HG02884 (cell line): ENCODE measurements at regions not wholly inside any gene's neighbourhood (a gene's known extent, or its start where the extent isn't known, plus 50 kb on each side); places are given as distances from the start of the nearest gene placed in this dataset.
"Not testable (repeated sequence)": the region's sequence is repeated elsewhere in the genome, so short reads cannot be mapped to it uniquely, and the experiment has no call there.

ENCODE experiments used
- ATAC-seq: cut with Tn5 transposase; IDR thresholded peaks from one replicate; pipeline ENCODE4 v1.9.1; 2021; ENCODE audit warnings: mild to moderate bottlenecking, moderate library complexity; ENCODE audit not compliant: unreplicated experiment

GRCh38 chr2:17460371-17461086, 57.7 kb downstream of the RAD51AP2 start:
- no peak for ATAC-seq

DNA sequence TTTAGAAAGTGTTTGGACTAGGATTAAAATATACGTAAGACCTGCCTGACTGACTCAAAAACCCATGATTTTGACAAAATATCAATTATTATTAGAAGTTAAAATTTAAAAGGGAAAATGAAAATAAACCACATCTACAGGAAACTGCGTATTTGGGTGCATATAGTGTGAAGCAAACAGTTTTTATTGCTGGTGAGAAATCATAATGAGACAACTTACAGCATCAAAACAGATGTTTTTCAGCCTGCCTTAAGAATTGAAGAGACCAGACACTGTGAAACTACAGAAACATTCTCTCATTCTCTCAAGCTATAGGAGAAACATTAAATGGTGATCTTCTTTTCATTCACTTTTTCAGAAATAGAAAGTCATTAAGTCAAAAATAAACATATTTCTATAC, 62.9 kb downstream of the RAD51AP2 start:
- no peak for ATAC-seq

- ATAC-seq = not testable (repeated sequence)
These were observed 72.0 kb downstream of the RAD51AP2 start for GRCh38 chr2:17446191-17446590.

- no peak for ATAC-seq
These were observed 72.5 kb downstream of the RAD51AP2 start for GRCh38 chr2:17445744-17446143.

GRCh38 chr2:17442334-17442733, 75.9 kb downstream of the RAD51AP2 start:
- ATAC-seq = no peak

- ATAC-seq = no peak
These were observed 76.5 kb downstream of the RAD51AP2 start for GRCh38 chr2:17441790-17442189.

DNA sequence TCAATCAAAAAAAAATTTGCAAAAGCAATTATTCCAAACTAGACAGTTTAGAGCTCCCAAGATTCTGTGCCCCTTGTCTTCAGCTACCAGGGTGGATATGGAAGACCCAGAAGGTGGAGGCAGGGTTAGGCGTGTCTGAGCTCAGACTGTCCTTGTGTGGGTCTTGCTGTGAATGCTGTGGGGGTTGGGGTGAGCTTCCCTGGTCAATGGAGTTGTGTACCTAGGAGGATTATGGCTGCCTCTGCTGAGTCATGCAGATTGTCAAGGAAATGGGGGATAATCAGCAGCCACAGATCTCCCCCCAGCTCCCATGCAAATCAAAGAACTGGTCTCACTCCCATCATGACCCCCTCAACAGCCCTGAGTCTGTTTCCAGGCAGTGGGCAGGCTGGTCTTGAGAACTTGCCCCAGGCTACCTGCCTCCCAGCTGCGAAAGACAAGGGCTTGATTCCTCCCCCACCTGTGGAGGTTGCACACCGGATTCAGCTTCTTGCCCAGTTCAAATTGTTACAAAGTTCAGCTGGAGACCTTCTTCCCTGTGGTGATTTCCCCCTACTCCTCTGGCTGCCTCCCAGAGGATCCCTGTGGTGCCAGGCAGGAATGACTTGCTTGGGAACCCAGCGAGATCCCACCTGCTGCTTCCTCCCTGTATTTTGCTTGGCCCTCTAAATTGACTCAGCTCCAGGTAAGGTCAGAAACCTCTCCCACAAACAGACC, 77.0 kb downstream of the RAD51AP2 start:
- ATAC-seq = no peak

- ATAC-seq = no peak
These were observed 87.9 kb downstream of the RAD51AP2 start for GRCh38 chr2:17430326-17430725.

DNA sequence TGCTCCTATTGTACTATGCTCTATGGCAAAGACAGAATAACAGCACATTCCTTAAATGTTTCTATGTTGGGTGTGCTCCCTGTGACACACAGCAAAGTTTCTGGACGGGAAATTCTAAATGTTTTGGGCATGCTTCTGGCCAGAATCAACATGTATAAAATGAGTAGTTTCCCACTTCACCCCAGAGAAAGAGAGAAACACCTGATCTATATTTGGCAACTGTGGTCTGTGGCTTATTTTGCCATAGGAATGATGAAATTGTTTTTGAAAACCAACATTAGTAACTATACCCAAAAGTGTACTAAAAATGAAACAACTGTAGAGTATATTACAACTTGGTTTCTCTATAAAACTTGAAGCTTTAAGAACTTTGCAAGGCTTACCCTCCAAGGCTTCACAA, 89.1 kb downstream of the RAD51AP2 start:
- ATAC-seq = no peak

DNA sequence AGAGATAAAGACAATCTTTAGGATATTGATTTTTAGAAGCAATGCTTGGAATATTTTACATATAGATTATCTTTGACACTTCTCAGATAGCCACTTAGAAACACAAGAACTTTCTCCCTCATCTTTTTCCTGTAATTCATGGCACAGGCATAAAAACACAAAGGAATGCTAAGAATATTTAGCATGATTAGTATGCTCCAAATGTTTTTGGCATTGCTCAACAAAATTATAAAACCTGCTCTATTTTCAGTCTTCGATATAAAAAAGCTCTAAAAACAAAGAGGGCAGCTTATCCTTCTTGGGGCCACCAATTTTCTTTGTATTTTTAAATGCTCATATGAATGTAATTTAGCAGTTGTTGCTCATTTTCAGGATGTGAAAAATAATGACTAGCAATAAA, 90.8 kb downstream of the RAD51AP2 start:
- ATAC-seq = no peak

GRCh38 chr2:17426743-17427142, 91.5 kb downstream of the RAD51AP2 start:
- no peak for ATAC-seq

DNA sequence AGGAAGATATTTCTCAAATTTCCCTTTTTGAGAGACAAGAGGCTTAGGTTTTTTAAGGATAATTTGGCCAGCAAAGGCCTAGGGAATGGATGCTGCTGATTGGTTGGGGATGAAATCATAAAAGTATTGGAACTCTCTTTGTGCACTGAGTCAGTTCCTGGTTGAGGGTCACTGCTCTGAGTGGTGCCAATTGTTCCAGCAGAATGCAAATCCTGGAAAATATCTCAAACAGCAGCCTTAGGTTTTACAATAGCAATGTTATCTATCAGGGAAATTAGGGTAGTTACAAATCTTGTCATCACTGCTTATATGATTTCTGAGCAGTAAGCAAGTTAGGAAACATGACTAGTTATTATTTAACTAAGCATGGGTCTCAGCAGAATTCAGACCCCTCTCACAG, 96.2 kb downstream of the RAD51AP2 start:
- no peak for ATAC-seq

GRCh38 chr2:17416884-17417391, 101.3 kb downstream of the RAD51AP2 start:
- ATAC-seq = no peak

GRCh38 chr2:17413036-17413435, 105.2 kb downstream of the RAD51AP2 start:
- ATAC-seq = no peak

GRCh38 chr2:17401096-17401495, 117.1 kb downstream of the RAD51AP2 start:
- ATAC-seq = no peak

GRCh38 chr2:17398770-17399169, 119.5 kb downstream of the RAD51AP2 start:
- no peak for ATAC-seq

DNA sequence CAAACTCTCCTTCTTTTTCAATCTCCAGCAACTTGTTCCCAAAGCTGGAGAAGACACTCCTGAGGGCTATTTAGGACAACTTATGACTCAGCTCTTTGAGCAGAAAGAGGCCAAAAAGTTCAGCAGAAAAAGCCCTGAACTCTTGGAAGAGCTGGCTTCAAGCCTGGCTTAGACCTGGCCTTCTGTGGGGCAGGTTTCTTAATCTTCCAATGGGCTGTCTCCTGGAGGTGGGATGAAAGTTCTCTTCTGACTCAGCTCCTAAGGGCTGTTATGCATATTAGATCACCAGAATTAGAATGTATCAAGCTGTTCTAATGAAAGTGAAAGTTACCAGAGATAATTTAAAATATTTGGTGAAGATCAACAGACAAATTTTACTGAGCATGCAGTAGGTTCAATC, 129.4 kb downstream of the RAD51AP2 start:
- ATAC-seq = no peak

DNA sequence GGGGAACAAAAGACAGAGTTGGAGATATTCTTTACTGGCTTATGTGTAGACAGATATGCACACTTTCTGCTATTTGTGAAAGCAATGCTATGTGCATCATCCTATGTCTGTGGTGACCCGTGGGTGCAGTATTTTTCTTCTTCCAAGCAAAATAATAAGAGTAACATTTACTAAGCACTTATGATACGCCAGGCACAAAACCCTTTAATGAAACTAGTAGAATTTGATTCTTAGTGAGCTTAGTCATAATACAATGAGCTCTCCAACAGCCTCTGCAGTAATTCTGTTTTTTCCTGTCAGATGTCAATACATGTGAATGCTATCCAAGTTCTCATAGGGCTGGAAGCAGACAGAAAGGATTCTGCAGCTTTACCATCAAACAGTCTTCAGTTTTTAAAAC, 130.6 kb downstream of the RAD51AP2 start:
- no peak for ATAC-seq

DNA sequence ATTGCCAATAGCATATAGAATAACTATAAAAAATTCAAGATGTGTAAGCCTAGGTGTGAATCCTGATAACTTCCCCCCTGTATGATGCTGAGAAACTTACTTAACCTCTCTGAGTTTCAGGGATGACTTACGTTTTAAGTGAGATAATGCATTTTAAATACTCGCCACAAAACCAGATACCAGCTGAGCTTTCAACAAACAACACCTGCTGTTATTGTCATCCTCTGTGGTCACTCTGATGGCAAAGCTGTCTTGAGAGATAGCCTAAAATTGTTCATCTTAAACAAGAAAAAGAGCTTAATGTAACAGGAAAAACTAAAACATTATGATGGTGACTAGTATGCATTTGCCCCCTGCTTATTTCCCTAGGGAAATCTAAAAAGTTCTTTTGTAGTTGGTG, 131.5 kb downstream of the RAD51AP2 start:
- ATAC-seq = no peak

DNA sequence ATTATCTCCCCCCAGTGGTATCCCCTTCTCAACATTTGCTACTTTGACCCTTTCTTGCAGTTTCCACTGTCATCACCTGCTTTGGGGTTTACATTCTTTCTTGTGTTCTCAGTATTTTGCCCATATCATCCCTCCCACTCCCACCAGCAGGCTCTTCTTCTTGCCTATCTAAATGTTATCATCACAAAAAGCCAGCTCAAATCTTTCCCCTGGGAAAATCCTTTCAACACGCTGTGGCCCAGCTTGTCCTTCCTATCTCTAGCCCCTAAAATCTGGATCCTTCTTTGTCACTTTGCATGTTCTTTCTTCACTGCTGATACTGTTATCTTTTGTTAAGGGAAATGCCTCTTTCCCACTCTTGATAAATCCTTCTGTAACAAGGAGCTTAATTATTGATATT, 138.2 kb downstream of the RAD51AP2 start:
- no peak for ATAC-seq

GRCh38 chr2:17375262-17375661, 143.0 kb downstream of the RAD51AP2 start:
- no peak for ATAC-seq

DNA sequence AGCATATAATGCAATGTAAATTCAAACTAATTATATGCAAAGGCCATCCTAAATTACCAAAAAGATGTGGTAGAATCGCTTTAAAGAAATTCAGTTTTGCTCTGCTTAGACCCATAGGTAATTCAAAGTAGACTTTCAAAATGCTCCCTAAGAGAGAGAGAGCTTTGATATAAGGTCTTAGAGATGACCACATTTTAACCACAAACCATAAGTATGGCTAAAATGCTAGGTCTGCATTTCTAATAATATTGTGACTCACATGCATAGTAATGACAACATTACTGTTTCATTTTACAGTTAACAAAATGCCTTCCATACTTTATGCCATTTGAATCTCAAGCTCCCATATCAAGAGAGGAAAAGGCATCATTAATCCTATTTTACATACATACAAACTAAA, 144.5 kb downstream of the RAD51AP2 start:
- ATAC-seq = no peak
